ENCODE measurements at regions not wholly inside any gene's neighbourhood (a gene's known extent, or its start where the extent isn't known, plus 50 kb on each side); places are given as distances from the start of the nearest gene placed in this dataset.
"Not testable (repeated sequence)": the region's sequence is repeated elsewhere in the genome, so short reads cannot be mapped to it uniquely, and the experiment has no call there.

GRCh38 chr9:88596376-88596775 lies 61.4 kb downstream of the NXNL2 start:
- DNase-seq (ENCODE audit: low spot score): no peak

- DNase-seq (ENCODE audit: low spot score): no peak
These were observed 70.0 kb downstream of the NXNL2 start for GRCh38 chr9:88604836-88605511.

- no peak for DNase-seq (ENCODE audit: low spot score)
These were observed 70.8 kb downstream of the NXNL2 start for GRCh38 chr9:88605512-88606362.

GRCh38 chr9:88614359-88614758 lies 79.4 kb downstream of the NXNL2 start:
- no peak for DNase-seq (ENCODE audit: low spot score)

DNA sequence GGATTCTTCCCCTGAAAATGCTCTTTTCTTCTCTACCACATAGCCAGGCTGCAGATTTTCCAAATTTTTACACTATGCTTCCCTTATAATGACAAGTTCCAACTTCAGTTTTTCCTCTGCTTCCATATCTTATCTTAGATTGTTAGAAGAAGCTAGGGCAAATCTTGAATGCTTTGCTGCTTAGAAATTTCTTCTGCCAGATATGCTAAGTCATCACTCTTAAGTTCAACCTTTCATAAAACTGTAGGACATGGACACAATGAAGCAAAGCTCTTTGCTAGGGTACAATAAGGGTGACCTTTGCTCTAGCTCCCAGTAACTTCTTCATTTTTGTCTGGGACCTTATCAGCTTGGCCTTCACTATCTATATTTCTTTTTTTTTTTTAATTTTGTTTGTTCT lies 88.7 kb downstream of the NXNL2 start:
- DNase-seq (ENCODE audit: low spot score): no peak

GRCh38 chr9:88628114-88628513 lies 93.1 kb downstream of the NXNL2 start:
- no peak for DNase-seq (ENCODE audit: low spot score)

DNA sequence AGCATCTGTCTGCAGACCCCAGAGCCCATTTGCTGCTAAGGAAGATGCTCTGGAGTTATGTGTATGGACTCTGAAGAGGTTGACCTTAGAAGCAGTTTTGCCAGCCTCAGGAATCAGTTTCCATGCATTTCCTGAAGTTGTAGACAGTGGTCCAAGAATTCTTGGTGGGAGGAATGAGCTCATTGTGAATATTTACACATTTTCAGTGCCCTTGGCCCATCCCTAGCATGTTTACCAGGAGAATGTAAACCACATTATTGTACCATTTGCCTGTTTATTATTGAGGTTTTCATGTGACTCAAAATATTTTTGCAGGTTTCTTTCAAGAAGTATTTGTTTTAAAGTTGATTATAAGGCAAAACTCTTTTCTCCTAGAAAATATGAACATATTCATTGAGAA lies 93.8 kb downstream of the NXNL2 start:
- no peak for DNase-seq (ENCODE audit: low spot score)

- DNase-seq (ENCODE audit: low spot score): not testable (repeated sequence)
These were observed 95.6 kb downstream of the NXNL2 start for GRCh38 chr9:88630574-88630973.

- DNase-seq (ENCODE audit: low spot score): no peak
These were observed 100.2 kb downstream of the NXNL2 start for GRCh38 chr9:88635151-88635550.

DNA sequence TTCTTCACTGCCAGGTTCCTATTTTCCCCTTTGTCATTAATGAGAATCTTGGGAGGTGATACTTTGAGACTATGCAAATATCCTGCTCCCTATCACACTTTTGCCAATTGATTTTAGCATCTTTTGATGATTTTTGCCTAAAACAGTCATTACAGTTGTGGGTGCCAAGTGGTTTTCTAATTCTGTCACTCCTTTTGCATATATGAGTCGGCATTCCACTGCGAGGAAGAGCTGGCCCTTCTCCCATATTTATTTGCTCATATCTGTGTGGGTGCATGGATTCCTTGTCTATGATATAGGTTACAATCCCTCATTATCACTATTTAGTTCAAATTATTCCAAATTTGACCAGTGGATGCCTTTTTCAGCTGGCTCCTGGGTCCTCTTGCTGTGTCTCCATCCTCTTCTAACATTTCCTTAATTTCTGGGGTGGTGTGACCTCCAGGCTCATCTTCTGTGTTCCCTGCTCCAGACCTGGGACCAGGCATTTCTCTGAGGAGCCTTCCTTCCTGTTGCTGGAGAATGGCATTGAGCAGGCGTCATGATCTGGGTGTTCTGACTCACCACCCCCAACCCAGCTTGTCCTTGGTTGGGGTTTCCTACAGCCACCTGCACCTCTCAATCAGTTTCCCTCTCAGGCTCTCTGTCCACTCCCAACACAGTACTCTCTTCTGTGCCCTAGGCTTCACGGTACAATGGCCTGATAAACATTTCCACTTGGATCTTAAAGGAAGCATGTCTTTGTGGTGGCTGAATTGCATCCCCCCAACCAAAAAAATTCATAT lies 106.7 kb downstream of the NXNL2 start:
- DNase-seq (ENCODE audit: low spot score): no peak

DNA sequence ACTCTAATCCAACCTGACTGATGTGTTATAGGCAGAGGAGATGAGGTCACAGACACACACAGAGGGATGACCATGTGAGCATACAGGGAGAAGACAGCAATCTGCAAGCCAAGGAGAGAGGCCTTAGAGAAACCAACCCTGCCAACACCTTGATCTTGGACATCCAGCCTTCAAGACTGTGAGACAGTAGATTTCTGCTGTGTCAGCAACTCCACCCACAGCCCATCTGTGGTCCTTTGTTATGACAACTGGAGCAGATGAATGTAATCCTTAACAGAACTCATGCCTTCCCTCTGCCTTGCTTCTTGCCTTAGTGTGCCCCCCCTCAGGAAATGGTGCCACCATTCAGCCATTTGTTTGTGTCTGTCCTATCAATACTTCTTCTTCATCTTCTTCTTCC lies 107.4 kb downstream of the NXNL2 start:
- DNase-seq (ENCODE audit: low spot score): no peak

GRCh38 chr9:88643931-88644330 lies 109.0 kb downstream of the NXNL2 start:
- DNase-seq (ENCODE audit: low spot score): no peak

DNA sequence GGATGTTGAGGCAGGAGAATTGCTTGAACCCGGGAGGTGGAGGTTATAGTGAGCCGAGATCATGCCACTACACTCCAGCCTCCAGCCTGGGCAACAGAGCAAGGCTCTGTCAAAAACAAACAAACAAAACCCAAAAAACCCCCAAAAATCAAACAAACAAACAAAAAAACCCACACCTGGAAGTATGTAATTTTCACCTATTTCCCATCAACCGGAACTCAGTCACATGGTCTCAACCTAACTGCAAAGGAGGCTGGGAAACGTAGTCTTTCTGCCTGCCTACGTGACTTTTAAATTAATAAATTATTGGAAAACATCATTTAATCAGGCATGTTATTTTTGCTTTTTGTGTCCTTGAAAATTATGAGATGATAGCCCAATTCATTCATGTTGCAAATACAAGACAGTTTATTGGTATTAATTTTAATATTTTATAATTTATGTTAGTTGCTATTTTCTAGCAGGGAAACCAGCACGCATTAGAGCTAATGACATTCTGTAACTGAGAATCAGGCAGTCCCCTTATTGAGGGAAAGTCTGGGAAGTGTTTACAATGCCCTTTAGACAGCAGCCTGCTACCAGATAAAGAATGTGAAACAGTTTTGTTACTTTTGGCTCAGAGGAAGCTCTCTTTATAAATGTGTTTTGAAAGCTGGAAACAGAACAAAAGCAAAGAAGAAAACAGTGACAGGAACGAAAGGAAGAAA lies 110.3 kb downstream of the NXNL2 start:
- DNase-seq (ENCODE audit: low spot score): no peak

- DNase-seq (ENCODE audit: low spot score): no peak
These were observed 110.9 kb downstream of the NXNL2 start for GRCh38 chr9:88645879-88646199.

DNA sequence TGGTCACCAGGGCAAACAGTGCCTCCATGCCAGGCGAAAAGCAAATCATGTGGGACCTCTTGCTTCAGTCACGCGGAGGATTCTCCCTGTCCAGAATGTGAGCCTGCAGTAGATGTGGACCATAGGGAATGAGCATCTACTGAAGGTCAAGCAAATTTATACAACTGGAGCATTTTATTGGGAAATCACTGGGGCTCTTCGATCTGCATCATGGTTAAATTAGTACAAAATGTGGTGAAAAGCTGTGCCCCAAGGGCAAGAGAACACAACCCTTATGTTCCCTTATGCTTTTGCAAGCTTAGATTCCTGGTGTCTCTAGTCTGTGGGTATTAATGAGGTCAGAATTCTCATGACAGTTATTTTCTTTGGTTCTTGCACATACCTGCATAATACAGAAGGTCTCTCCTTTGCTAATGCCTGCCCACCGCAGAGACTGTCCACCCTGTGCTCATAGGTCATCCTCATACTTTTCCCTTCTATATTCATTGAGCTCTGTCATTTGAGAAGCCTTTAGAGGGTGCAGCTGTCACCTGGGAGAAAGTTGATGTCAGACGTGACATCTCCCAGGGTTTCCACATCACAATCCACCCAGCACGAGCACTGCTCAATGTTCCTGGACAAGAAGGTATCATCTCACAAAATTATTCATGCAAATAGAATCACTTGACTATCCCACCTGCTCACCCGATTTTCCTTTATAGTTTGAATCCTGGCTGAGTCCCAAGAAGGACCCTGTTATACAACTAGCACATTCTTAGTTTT lies 111.7 kb downstream of the NXNL2 start:
- no peak for DNase-seq (ENCODE audit: low spot score)

GRCh38 chr9:88651682-88652633 lies 117.0 kb downstream of the NXNL2 start:
- peak; percentile 82 for DNase-seq (ENCODE audit: low spot score)

GRCh38 chr9:88652876-88653275 lies 117.9 kb downstream of the NXNL2 start:
- DNase-seq (ENCODE audit: low spot score): no peak

GRCh38 chr9:88653406-88653805 lies 118.4 kb downstream of the NXNL2 start:
- no peak for DNase-seq (ENCODE audit: low spot score)

DNA sequence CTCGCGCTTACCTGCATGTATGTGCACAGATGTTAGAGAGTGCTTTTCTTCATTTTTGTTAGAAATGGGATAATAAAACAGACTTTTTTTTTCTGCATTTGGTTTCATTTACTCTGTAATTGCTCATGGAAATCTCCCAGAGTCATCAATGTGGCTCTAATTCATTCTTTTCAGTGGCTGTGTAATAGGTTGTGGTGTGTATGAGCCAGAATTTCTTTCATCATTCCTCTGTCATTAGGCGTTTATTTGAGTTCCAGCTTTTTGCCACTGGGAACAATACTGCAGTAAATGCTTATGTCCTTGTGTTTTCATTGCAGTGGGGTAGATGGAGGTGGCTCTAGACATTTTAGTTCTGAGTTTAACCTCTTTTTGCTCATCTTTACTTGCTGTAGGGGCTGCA lies 118.9 kb downstream of the NXNL2 start:
- no peak for DNase-seq (ENCODE audit: low spot score)

GRCh38 chr9:88657893-88658292 lies 122.9 kb downstream of the NXNL2 start:
- DNase-seq (ENCODE audit: low spot score): no peak

All from mucosa of gallbladder (tissue), 1 donor.